ENCODE measurements at regions not wholly inside any gene's neighbourhood (a gene's known extent, or its start where the extent isn't known, plus 50 kb on each side); places are given as distances from the start of the nearest gene placed in this dataset.

- no peak for TF ChIP-seq CTCF (IDR thresholded peaks at IDR 0.05; ENCODE audit: borderline replicate concordance, extremely low read depth, low read length, poor library complexity, severe bottlenecking)
- TF ChIP-seq EZH2 (IDR thresholded peaks at IDR 0.05; ENCODE audit: borderline replicate concordance, low read depth, low read length, severe bottlenecking) = no peak
Observed at GRCh38 chr2:138177693-138178092, 213.4 kb downstream of the HNMT start.
